ENCODE measurements at regions not wholly inside any gene's neighbourhood (a gene's known extent, or its start where the extent isn't known, plus 50 kb on each side); places are given as distances from the start of the nearest gene placed in this dataset.
A peak's percentile ranks its signal among the peaks of the same experiment; 100 is the strongest.

GRCh38 chr1:13921190-13921589 lies 221.2 kb downstream of the PRDM2 start:
- no peak overlapping the region for H3K4me2 ChIP-seq
- no peaks in the 10 kb centered on the region for H3K79me2 ChIP-seq
- no peaks in the 10 kb centered on the region for H3K27me3 ChIP-seq
- no peak overlapping the region for H3K4me3 ChIP-seq
- peaks cover 3% of the 10 kb centered on the region for H3K4me1 ChIP-seq (ENCODE audit: insufficient read depth)
- 53% methylated on average over 1 of the region's 1 CpG for WGBS (ENCODE audit: low lambda C conversion rate, missing lambda C conversion rate)
- H3K9me2 ChIP-seq (replicated peaks; ENCODE audit: insufficient read depth): no peaks in the 10 kb centered on the region
- no peak overlapping the region for H2AFZ ChIP-seq
- DNase-seq (ENCODE audit: low spot score): no peak
- no peaks in the 10 kb centered on the region for H3K36me3 ChIP-seq (replicated peaks; ENCODE audit: insufficient read depth, low read depth)
- H4K20me1 ChIP-seq (ENCODE audit: insufficient read depth, poor library complexity, severe bottlenecking): no peaks in the 10 kb centered on the region
- TF ChIP-seq EZH2 (IDR thresholded peaks at IDR 0.05; ENCODE audit: borderline replicate concordance): no peak
- TF ChIP-seq EZH2phosphoT487 (IDR thresholded peaks at IDR 0.05; ENCODE audit: low read depth, severe bottlenecking, unreplicated experiment): no peak
- no peak for TF ChIP-seq CTCF (IDR thresholded peaks at IDR 0.05; ENCODE audit: poor library complexity)
- no peak overlapping the region for H3K27ac ChIP-seq
- H3K9me3 ChIP-seq (ENCODE audit: low read depth): no peaks in the 10 kb centered on the region

GRCh38 chr1:13922466-13923110 lies 222.6 kb downstream of the PRDM2 start:
- WGBS (ENCODE audit: low lambda C conversion rate, missing lambda C conversion rate): 75% methylated on average over 5 of the region's 5 CpGs
- Histone ChIP-seq H4K20me1 (ENCODE audit: insufficient read depth, poor library complexity, severe bottlenecking) (no peaks in the 10 kb centered on the region), H2AFZ (no peak overlapping the region), H3K9me3 (ENCODE audit: low read depth) (no peaks in the 10 kb centered on the region), H3K4me1 (ENCODE audit: insufficient read depth) (peaks cover 3% of the 10 kb centered on the region), H3K27ac (peak overlapping the region; percentile 46), H3K27me3 (no peaks in the 10 kb centered on the region), H3K4me3 (no peak overlapping the region), H3K79me2 (no peaks in the 10 kb centered on the region), H3K4me2 (peak overlapping the region; percentile 29), H3K36me3 (replicated peaks; ENCODE audit: insufficient read depth, low read depth) (no peaks in the 10 kb centered on the region), H3K9me2 (replicated peaks; ENCODE audit: insufficient read depth) (no peaks in the 10 kb centered on the region)
- DNase-seq (ENCODE audit: low spot score): peak; percentile 32
- TF ChIP-seq CTCF (IDR thresholded peaks at IDR 0.05; ENCODE audit: poor library complexity) (no peak), EZH2 (IDR thresholded peaks at IDR 0.05; ENCODE audit: borderline replicate concordance) (no peak), EZH2phosphoT487 (IDR thresholded peaks at IDR 0.05; ENCODE audit: low read depth, severe bottlenecking, unreplicated experiment) (no peak)

GRCh38 chr1:13926556-13926955 lies 226.6 kb downstream of the PRDM2 start:
- no peak for TF ChIP-seq CTCF (IDR thresholded peaks at IDR 0.05; ENCODE audit: poor library complexity)
- TF ChIP-seq EZH2phosphoT487 (IDR thresholded peaks at IDR 0.05; ENCODE audit: low read depth, severe bottlenecking, unreplicated experiment): no peak
- TF ChIP-seq EZH2 (IDR thresholded peaks at IDR 0.05; ENCODE audit: borderline replicate concordance): no peak
- H3K27me3 ChIP-seq: peaks cover 5% of the 10 kb centered on the region

More at GRCh38 chr1:13926556-13926955, 226.6 kb downstream of the PRDM2 start:
- Histone ChIP-seq H3K4me3 (no peak overlapping the region), H2AFZ (no peak overlapping the region), H3K9me3 (ENCODE audit: low read depth) (no peaks in the 10 kb centered on the region), H3K79me2 (no peaks in the 10 kb centered on the region), H3K9me2 (replicated peaks; ENCODE audit: insufficient read depth) (no peaks in the 10 kb centered on the region), H3K36me3 (replicated peaks; ENCODE audit: insufficient read depth, low read depth) (no peaks in the 10 kb centered on the region), H3K27ac (no peak overlapping the region), H4K20me1 (ENCODE audit: insufficient read depth, poor library complexity, severe bottlenecking) (no peaks in the 10 kb centered on the region), H3K4me1 (ENCODE audit: insufficient read depth) (peaks cover 3% of the 10 kb centered on the region), H3K4me2 (no peak overlapping the region)
- no peak for DNase-seq (ENCODE audit: low spot score)

Measured in hepatocyte (in vitro differentiated cells).